HG03045 (cell line): ENCODE measurements at regions not wholly inside any gene's neighbourhood (a gene's known extent, or its start where the extent isn't known, plus 50 kb on each side); places are given as distances from the start of the nearest gene placed in this dataset.

Experiments used
- ATAC-seq: cut with Tn5 transposase; IDR thresholded peaks from one replicate; pipeline ENCODE4 v1.9.1; 2021; ENCODE audit warnings: mild to moderate bottlenecking, moderate library complexity; ENCODE audit not compliant: unreplicated experiment

- no peak for ATAC-seq
Measured at GRCh38 chr10:4733150-4733842, 92.7 kb upstream of the AKR1E2 start.

- ATAC-seq, result no peak
Measured at GRCh38 chr10:4730998-4731397, 95.0 kb upstream of the AKR1E2 start.

GRCh38 chr10:4725917-4726606 lies 99.9 kb upstream of the AKR1E2 start:
- no peak for ATAC-seq

GRCh38 chr10:4723860-4724259 lies 102.1 kb upstream of the AKR1E2 start:
- ATAC-seq, result no peak

GRCh38 chr10:4721999-4722753 lies 103.8 kb upstream of the AKR1E2 start:
- ATAC-seq, result no peak

GRCh38 chr10:4720463-4720862 lies 105.5 kb upstream of the AKR1E2 start:
- ATAC-seq, result no peak

- no peak for ATAC-seq
Measured at GRCh38 chr10:4719671-4720070, 106.3 kb upstream of the AKR1E2 start.

- no peak for ATAC-seq
Measured at GRCh38 chr10:4719036-4719435, 107.0 kb upstream of the AKR1E2 start.

GRCh38 chr10:4718544-4718943 lies 107.5 kb upstream of the AKR1E2 start:
- no peak for ATAC-seq

- no peak for ATAC-seq
Measured at GRCh38 chr10:4717670-4718069, 108.3 kb upstream of the AKR1E2 start.

GRCh38 chr10:4710858-4711257 lies 115.1 kb upstream of the AKR1E2 start:
- ATAC-seq, result no peak

GRCh38 chr10:4708123-4708759 lies 117.8 kb upstream of the AKR1E2 start:
- no peak for ATAC-seq

- ATAC-seq, result no peak
Measured at GRCh38 chr10:4707221-4707620, 118.8 kb upstream of the AKR1E2 start.

GRCh38 chr10:4704034-4704545 lies 121.9 kb upstream of the AKR1E2 start:
- no peak for ATAC-seq

- no peak for ATAC-seq
Measured at GRCh38 chr10:4701016-4701415, 125.0 kb upstream of the AKR1E2 start.

- ATAC-seq, result no peak
Measured at GRCh38 chr10:4699950-4700730, 125.9 kb upstream of the AKR1E2 start.

- ATAC-seq, result no peak
Measured at GRCh38 chr10:4698075-4698474, 127.9 kb upstream of the AKR1E2 start.

- no peak for ATAC-seq
Measured at GRCh38 chr10:4696186-4696585, 129.8 kb upstream of the AKR1E2 start.

GRCh38 chr10:4693967-4694366 lies 132.0 kb upstream of the AKR1E2 start:
- no peak for ATAC-seq

GRCh38 chr10:4692206-4692605 lies 133.8 kb upstream of the AKR1E2 start:
- no peak for ATAC-seq
